Activated CD4-positive, CD25-positive, alpha-beta regulatory T cell treated with anti-CD3 and anti-CD28 coated beads, Interleukin-2, amount 50 U/mL, for 72 hours (primary cell): ENCODE measurements at regions not wholly inside any gene's neighbourhood (a gene's known extent, or its start where the extent isn't known, plus 50 kb on each side); places are given as distances from the start of the nearest gene placed in this dataset.

Experiments
- DNase-seq: peaks from one replicate; pipeline ENCODE4 v3.0.0; 2021

DNA sequence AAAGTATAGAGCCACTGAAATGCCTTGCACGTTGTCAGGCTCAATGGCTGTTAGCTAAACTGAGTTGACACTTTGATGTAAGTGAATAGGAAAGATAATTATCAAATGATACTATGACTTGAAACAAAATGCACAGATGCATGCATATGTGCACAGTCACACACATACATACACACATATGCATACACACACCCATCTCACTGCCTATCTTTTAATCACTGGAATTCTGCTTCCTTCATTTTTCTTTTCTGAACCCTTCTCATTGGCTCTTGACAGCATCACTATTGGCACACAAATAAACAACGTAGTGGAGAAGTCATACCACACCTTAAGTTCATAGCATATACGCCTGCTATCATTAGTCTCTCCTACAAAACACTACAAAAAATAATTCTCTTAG lies 154.9 kb upstream of the NCKAP5 start:
- DNase-seq: no peak

DNA sequence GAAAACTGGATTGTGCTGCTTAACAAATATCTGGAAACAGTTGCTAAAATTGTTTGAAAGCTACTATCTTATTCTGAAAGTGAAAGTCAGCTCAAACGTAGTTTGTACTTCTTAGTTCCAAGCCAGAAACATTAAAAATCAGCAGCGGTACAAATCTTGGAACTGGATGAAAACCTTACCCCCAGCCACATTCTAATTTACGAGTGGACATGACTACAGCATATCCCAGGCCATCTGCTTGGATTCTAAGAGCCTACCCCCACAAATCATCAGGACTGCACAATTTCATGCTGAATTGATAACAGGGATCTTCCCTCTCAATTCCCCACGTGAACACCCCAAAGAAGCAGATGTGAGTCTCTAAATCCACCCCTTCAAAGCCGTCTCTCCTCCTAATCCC lies 158.7 kb upstream of the NCKAP5 start:
- no peak for DNase-seq

DNA sequence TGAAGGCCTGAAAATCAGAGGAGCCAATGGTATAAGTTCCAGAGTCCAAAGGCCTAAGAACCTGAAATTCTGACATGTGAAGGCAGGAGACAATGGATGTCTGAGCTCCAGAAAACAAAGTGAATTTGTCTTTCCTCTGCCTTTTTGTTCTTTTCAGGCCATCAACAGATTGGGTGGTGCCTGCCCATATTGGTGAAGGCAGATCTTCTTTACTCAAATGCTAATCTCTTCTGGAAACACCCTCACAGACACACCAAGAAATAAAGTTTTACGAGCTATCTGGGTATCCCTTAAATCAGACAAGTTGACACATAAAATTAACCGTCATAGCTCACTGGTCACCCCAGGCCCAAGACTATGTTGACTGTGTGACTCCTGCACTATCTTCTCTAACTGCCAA lies 163.8 kb upstream of the NCKAP5 start:
- DNase-seq: no peak

DNA sequence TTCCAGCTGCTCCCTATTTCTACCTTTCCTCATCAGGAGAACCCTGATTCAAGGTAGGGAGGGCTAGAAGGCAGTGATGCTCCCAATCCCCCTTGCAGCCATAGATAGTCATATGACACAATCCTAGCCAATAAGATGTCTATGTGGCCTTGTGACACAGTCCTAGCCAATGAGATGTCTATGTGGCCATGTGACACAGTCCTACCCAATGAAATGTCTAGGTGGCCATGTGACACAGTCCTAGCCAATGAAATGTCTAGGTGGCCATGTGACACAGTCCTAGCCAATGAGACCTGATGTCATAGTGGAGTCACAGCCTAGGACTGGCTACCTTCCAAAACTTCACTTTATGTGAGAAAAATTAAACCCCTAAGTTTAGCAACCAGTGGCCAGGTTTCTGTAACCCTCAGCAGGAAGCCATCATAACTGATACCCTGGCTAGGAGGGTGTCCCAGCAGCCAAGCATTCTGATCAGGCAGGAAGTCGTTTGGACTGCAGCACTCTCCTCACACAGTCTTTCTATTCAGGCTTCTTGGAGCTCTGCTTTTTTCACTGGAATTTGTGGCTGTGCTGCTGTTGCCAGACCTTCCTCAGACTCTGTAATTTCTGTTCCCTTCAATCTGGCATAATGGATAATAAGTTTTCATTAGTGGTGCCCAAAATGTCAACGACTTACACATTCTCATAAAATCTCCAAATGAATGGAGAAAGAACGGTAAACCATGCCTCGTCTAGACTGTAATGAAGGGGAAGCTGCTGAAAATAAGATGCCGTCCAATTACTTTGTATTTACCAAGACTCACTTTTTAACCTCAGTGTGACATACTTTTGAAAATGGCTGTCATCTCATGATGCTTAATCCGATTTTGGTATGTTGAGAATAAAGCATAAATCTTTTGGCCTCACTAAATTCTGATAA lies 165.0 kb upstream of the NCKAP5 start:
- DNase-seq: no peak

DNA sequence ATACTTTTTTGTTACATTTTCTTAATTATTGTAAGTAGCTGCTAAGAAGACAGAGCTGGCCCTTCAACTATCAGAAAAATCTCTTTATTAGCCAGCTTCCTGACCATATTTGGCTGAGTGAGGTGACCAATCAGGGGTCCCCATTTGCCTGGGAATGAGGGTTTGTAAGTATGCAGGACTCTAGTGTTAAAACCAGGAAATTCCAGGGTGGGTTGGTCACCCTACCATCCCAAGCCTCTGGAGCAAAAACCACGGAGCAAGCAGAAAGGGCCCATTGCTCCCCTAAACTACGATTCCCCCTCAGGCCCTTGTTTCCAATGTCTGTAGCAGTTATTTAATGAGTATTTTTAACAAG lies 165.6 kb upstream of the NCKAP5 start:
- DNase-seq: no peak

DNA sequence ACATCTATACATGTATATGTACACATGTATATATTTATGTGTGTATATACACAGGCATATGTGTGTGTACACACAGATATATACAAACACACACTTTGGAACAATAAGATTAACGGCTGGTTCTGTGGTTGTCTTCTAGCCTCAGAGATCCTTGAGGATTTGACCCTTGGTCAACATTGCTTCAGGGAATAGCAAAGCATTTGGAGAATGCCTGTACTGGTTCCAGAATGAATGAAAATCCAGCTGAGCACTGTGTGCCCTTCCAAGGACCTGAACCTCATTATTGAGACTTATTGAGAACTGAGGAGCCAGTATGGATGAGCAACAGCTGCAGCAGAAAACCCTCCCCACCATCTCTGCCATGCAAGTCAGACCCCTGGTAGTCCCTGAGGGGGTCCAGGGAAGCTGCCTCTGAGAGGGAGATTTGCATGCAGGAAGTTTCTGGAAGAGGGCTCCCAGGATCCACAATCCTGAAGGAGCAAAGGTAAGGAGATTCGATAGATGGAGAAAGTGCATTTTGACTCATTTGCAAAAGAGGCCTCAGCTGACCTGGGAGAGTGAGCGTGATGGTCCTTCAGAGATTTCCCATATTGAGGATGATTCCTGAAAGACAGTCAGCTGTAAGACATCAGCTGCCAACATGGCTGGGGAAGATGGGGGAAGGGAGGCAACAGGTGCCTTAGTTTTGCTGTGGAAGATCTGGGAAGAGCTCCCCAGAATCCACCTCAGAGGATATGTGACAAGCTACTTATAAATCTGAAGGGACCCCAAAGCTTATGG lies 166.6 kb upstream of the NCKAP5 start:
- DNase-seq: no peak

DNA sequence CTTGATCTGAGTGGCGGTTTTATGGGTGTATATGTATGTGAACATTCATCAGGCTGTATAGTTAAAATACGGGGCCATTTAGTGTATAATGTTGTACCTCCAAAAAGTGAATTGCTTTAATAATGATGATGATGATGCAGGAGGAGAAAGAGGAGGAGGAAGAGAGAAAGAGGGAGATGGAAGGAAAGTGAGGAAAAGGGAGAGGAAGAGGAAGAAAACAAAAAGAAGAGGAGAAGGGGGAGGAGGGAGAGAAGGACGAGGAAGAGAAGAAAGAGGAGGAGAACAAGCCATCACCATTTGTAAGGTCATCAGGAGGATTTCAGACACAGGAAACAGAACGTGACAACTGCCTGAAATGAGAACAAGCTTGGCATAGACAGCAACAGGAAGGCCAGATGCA lies 168.4 kb upstream of the NCKAP5 start:
- DNase-seq: no peak

DNA sequence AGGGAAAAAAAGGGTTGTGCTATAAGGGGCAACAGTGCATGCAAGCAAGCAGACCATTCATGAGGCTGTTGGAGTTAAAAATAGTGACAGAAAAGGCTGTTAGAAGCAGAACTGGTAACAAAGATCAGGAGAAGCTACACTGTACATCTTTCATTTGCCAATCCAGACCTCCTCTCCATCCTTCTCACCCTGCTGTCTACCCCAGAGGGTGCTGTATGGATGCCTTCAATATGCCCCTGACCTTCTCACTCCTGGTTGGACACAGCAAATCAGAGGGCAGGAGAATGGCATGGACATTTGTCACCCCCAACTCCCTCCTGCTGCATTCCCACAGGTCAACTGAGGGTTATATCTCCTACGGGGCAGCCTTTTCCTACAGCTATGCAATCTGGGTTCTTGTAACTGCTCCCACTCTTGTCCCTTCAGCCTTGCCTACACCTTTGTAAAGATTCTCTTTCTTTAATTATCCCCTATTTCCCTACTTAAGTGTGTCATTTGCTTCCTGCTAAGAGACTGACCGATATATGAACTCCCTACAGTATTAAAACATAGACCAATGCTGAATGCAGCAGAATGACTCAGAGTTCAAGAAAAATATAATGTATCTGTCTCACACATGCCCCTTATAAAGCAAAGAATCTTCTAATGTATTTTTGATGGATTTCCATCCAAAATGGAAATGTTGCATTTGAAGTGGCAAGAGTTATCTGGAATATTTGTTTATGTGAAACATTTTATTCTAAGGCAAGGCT lies 169.2 kb upstream of the NCKAP5 start:
- DNase-seq: no peak

DNA sequence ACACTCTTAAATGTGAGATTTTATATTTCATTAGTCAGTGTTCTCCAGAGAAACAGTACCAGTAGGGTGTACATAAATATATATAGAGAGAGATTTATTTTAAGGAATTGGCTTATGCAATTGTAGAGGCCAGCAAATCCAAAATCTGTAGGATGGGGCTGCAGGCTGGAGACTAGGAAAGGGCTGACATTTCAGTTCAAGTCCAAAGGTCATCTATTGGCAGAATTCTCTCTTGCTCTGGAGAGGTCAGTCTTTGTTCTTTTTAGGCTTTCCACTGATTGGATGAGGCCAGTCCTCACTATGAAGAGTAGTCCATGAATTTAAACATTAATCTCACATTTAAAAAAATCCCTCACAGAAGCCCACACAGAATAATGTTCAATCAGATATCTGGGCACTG lies 170.8 kb upstream of the NCKAP5 start:
- no peak for DNase-seq

DNA sequence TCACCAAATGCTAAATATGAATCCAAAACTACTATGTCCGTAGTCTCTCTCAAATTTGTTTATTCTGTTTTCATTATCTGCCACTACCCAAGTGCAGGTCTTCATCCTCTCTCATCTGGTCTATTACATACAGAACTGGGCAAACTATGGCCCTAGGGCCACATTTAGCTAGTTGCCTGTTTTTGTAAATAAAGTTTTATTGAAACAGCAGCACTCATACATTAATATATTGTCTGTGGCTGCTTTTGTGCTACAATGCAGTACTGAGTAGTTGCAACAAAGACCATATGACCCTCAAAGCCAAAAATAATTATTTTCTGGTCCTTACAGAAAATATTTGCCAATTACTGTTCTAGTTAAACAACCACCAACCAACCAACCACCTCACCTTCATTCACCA lies 172.2 kb upstream of the NCKAP5 start:
- DNase-seq: no peak

DNA sequence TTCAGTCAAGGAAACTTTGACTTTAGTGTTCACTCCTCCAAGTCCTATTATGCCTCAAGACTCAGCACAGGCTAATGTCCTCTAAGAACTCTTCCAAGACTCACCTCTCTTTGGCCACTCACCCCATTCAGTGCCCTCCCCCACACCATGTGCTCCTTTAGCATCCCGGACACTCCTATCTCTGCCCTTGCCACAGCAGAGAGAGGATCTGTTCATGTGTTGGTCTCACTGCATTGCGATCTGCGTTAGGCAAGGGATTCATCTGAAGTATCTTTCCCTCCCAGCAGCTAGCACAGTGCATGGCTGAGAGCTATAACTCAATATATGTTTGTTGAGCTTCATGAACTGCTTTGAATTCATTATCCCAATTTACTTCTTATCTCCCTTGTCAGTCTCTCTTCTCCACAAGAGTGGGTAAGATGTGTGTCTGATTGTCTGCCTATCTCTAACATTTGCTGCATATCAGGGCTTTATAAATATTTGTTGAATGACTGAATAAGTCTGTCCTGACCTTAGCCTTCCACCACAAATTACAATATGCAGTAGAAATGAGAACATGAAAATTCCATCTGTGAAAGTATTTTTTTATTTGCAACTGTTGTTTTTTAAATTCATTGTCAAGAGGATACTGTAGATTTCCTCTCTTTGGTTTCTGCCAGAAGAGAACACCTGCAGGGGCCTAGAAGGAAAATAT lies 179.9 kb upstream of the NCKAP5 start:
- no peak for DNase-seq

DNA sequence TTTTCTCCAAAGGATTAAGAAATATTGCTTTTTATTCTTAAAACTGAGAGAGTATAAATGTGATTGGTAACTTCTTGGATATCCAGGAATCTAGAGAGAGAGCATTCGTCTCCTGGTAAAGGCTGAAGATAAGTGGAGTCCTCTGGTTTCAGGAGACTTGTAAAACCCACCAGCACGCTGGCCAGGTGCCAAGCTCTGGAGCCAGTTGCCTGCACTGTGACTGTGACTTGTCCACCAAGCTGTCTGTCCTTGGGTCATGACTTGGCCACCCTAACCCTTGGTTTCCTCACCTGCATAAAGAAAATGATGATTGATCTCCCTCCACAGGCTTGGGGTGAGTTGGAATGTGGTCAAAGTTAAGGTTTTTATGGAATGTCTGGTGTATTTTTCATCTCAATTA lies 185.4 kb upstream of the NCKAP5 start:
- DNase-seq: no peak

DNA sequence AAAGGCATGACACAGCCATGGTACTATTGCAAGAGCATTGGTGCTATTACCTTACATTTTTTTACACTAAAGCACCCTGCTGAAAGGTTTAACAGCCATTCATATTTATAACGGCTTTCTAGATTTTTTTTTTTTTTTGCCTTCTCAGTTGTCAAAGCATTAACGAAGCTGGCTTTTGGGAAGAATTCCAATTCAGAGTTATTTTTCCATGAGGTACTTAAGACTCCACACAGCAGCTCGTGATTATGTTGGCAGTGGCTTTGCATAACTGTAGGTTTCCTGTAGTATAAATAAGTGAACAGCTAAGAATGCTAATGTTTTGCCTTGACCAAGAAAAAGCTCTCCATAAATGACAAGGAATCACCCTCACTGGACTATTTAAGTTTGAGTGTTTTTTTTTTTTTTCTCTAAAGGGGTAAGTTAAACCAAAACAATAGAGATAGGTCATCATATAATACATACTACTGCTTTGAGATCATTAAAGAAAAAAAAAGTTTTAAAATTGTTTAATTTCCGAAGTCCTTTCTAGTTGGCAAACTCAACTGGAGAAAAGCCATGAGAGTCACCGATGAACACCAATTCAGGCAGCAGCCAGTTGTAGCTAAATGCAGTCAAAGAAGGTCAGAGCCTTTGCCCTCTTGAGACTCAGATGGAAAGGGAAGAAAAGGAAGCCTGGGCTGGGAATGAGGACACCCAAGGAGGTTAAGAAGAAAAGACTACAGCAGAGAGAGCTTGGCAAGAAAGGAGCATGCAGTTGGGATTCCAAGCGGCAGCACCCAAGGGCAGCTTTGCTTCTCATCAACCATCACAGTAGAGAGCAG lies 187.4 kb upstream of the NCKAP5 start:
- DNase-seq: no peak

DNA sequence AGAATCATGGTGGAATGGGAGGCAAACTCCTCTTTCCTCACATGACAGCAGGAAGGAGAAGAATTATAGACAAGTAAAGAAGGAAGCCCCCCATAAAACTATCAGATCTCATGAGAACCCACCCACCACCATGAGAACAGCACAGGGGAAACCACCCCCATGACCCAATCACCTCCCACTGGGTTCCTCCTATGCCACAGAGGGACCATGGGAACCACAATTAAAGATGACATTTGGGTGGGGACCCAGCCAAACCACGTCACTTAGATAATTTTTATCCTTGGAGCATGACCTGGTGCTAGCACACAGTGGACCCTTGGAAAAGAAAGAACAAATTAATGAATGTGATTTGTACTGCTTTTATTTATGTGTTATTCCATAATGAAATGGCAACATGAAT lies 188.6 kb upstream of the NCKAP5 start:
- DNase-seq: no peak

DNA sequence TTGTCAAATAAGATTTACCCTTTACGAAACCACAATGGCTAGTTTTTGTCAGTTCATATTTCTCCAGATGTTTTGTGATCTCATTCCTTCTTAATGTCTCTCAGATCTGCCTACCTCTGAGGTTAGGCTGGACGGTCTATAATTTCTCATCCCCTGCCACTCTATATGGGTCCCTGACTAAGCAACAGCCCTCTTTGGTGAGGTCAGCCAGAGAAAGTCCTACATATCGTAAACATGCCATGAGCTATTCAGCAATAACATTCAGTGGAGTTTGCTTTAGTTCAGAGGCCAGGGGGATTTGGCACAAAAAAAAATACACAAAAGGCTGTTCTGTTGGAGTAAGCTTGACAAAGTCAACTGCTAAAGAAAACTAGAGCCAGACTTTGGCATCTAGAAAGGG lies 192.1 kb upstream of the NCKAP5 start:
- DNase-seq: no peak

DNA sequence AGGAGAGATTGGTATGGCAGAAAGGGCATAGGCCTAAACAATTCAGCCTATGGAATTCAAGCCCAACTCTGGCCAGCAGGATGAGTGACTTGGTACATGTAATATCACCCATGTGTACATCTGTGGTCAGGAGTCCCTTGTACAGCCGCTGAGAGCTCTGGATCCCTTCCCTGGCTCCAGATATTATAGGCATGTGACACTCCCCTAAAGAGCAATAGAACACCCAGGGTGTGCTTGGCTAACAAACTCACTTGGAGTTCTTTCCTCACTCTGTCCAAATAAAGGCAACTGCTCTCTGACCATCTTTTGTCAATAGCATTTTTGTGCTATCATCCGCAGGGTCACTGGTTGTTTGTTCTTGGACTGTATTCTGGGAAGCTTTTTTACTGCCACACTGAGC lies 197.4 kb upstream of the NCKAP5 start:
- no peak for DNase-seq

DNA sequence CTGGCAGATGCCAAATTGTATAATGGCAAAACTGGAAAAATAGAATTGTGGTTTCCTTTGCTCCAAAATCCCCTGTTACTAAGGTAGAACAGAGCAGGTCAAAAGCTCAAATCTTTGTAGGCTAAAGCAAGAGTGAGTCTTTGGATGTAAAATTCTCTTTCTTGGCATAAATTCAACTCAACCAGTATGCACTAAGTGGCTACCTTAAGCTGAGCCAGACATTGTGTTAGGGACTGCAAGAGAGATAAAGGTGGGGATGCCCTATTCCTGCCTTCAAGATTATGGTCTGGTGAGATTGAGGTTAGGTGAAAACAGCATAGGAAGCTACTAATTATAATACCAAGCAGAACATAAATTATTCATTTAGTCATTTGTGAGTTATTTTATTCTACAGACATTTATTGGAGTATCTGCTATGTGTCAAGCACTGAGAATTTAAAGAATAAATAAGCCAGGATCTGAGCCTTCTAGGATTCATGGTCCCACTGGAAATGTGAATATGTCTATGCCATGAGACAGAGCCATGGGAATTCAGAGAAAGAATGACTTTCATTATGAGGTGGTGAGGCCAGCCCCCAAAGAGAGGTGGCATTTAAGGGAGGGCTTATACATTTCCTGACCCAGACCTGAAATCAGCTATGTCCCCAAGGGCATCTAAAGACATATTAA lies 198.0 kb upstream of the NCKAP5 start:
- DNase-seq: no peak

DNA sequence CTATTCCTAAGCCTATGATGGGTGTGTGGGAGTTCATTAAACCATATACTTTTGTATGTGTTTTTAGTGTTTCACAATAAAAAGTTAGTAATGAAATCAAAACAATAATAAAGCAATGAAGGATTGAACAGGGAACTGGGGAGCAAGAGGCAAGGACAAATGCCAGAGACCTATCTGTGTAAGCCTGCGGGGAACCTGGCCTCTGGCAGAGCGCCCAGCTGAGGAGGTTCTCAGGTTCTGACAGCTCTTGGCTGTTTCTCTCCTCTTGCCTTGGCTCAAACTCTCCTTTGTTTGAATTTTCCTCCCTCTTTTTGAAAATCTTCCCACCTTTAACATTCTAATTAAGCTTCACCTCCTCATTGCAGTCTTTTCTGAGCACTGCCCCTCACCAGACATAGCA lies 200.0 kb upstream of the NCKAP5 start:
- no peak for DNase-seq

DNA sequence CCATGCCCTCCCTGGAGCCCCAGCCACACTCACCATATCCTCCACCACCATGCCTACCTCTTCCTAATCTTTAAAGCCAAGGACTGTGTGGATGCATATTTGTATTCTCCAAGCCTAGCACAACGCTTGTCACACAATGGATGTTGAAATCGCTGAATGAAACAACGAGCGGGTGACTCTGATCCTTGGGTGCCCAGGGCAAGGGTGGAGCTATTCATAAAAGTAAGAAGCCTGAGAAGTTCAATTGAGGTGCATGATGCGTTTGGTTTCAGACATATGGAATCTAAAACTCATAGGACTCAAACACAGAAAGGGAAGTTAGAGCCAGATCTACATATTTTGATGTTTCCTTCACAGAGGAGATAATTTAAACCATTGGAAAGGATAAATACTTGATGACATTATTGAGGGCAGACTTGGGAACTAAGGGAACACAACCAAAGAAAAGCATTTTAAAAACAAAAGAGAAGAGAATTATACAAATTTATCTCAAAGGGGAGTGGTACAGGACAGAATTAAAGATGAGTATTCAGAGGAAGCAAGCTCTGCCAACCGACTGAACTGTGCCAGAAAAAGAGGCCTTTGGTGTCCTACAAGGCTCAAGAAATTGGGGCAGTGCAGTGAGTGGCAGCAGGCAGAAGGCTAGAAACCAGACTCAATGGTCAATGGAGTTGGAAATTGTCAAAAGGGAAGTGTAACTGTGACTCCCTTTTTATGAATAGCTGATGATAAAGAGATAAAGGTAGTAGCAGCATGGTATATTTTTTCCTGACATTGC lies 200.6 kb upstream of the NCKAP5 start:
- no peak for DNase-seq

DNA sequence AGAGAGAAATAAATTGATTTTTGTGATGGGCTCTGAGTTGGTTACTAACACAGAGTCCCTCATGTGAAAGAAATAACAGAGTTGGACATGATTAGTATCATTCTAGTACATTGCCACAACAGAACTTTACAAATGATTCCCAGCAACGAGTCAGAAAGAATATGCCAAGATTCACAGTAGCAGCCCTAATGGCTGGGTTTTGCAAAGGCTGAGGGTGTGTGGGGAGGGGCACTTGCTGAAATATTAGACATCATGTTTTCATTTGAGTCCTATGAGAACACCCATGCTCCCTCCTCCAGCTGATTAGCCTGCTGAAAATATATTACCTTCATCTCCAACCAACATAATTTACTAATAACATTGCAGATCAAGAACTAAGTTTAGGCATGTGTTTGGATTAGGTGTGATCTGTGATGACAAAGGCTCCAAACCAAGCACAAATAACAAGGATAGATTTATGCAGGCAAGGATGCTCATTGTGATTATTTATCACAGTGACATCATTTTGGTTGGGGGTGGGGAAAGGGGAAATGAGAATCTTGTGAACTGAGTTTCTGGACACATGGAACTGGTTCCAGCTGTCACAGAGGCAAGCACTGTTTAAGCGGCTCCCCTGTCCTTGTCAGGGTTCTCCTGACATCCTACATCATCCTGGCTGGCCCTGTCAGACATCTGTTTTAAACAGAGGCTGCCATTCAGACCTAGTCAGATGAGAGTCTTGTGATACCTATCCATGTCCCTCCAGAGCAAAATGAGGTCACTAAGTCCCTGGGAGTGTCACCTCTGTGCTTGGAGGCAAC lies 205.8 kb upstream of the NCKAP5 start:
- DNase-seq: no peak
